ENCODE measurements at regions not wholly inside any gene's neighbourhood (a gene's known extent, or its start where the extent isn't known, plus 50 kb on each side); places are given as distances from the start of the nearest gene placed in this dataset.

DNA sequence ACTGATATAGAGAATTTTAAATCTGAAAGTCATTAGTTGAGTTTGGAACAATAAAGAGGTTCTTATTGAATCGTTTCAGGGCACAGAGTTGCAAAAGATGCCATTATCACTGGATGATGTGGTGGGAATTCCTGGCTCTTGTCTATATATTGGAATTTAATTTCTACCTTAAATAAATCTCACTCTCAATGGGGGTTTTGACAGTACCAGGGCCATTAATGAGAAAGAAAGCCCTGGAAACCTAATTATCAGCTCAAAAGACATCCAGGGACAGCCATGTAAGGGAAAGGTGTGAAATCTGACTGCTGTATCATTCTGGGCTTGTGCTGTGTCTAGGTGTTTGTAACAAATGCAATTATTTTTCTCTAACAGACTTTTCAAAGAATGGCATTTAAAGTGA is 285.7 kb downstream of the TBL1XR1 start:
- Histone ChIP-seq H3K4me3 (ENCODE audit: low read depth, low read length) (no peak overlapping the region), H3K36me3 (ENCODE audit: control insufficient read depth, insufficient read depth, low read length) (no peaks in the 10 kb centered on the region), H3K27me3 (ENCODE audit: control insufficient read depth, insufficient read depth, low read length) (no peaks in the 10 kb centered on the region)
- TF ChIP-seq, protein P1, sequence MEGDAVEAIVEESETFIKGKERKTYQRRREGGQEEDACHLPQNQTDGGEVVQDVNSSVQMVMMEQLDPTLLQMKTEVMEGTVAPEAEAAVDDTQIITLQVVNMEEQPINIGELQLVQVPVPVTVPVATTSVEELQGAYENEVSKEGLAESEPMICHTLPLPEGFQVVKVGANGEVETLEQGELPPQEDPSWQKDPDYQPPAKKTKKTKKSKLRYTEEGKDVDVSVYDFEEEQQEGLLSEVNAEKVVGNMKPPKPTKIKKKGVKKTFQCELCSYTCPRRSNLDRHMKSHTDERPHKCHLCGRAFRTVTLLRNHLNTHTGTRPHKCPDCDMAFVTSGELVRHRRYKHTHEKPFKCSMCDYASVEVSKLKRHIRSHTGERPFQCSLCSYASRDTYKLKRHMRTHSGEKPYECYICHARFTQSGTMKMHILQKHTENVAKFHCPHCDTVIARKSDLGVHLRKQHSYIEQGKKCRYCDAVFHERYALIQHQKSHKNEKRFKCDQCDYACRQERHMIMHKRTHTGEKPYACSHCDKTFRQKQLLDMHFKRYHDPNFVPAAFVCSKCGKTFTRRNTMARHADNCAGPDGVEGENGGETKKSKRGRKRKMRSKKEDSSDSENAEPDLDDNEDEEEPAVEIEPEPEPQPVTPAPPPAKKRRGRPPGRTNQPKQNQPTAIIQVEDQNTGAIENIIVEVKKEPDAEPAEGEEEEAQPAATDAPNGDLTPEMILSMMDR (IDR thresholded peaks at IDR 0.05; ENCODE audit: insufficient read depth, low read length, severe bottlenecking): no peak
- no peak for DNase-seq (ENCODE audit: low read depth)
- no peak for FAIRE-seq

DNA sequence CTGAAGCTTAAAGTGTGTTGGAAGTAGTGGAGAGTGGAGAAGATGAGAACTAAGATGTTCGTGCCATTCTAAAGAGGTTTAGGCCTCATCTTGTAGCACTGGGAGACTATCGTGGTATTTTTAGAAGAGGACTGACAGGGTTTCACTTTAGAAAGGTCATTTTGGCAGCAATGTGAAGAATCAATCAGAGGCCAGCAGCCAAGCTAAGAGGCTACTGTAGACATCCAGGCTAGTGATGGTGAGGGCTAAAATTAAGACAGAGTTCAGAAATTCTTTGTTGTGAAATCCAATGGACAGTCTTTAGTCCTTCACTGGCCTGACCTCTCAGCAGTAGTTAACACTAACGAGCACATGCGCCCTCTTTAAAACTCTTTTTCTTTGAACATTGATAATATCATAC is 288.2 kb downstream of the TBL1XR1 start:
- FAIRE-seq: no peak
- Histone ChIP-seq H3K27me3 (ENCODE audit: control insufficient read depth, insufficient read depth, low read length) (no peaks in the 10 kb centered on the region), H3K36me3 (ENCODE audit: control insufficient read depth, insufficient read depth, low read length) (no peaks in the 10 kb centered on the region), H3K4me3 (ENCODE audit: low read depth, low read length) (no peak overlapping the region)
- TF ChIP-seq, protein P1 (IDR thresholded peaks at IDR 0.05; ENCODE audit: insufficient read depth, low read length, severe bottlenecking): no peak
- no peak for DNase-seq (ENCODE audit: low read depth)

DNA sequence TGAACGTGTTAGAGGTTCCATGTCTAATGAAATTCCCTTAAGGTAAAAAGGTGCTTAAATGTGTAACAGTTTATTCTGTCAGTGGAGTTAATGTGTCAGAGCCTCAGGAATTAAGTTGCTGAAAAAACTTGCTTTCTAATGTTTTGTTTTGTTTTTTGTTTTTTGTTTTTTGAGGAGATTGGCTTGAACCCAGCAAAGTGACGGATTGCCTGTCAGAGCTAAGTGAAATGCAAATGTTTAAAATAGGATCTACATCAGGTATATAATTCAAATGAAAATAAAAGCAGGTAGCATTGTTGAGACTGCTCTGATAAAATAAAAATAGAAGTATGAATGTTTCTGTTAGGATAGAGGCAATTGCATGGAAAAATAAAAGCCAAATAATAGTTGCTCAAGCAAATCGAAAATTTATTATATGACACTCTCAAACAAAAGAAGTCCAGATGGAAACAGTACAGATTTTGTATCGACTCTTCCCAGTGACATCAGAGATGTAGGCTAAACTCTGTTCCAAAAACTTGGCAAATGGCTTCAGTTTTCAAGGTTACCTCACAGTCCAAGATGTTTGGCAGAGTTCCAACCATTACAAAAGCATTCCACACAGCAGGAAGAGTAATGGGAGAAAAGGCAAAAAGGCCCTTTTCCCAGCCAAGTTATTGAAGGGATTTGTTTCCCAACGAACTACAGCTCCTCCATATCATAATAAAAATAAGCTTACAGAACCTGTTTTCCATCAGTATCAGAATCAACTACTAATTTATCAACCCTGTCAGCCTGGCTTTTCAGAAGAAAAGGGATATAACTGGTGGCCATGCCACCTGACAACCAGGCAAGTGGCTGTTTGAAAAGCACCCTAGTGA is 291.0 kb downstream of the TBL1XR1 start:
- FAIRE-seq (no peak), DNase-seq (ENCODE audit: low read depth) (peak; percentile 48)
- Histone ChIP-seq H3K36me3 (ENCODE audit: control insufficient read depth, insufficient read depth, low read length) (no peaks in the 10 kb centered on the region), H3K27me3 (ENCODE audit: control insufficient read depth, insufficient read depth, low read length) (no peaks in the 10 kb centered on the region), H3K4me3 (ENCODE audit: low read depth, low read length) (no peak overlapping the region)
- TF ChIP-seq, protein P1 (IDR thresholded peaks at IDR 0.05; ENCODE audit: insufficient read depth, low read length, severe bottlenecking): no peak

DNA sequence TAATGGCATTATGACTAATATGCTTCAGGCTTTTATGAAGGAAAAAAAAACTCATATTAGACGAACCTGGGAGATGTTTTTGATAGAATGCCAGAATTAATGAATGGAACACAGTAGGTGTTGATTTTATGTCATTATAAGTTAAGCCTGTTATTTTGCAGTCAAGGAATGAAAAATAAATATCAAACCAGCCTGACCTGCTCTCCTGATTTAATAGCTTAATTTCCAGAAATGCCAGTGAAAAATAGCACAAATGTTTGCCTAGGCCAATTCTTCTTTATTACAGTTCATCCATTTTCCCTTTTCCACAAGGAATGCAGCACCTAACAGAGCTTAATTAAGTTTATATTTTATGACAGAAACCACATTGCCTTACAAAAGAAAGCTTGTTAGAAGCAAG is 292.0 kb downstream of the TBL1XR1 start:
- Histone ChIP-seq H3K36me3 (ENCODE audit: control insufficient read depth, insufficient read depth, low read length) (no peaks in the 10 kb centered on the region), H3K27me3 (ENCODE audit: control insufficient read depth, insufficient read depth, low read length) (no peaks in the 10 kb centered on the region), H3K4me3 (ENCODE audit: low read depth, low read length) (no peak overlapping the region)
- FAIRE-seq (no peak), DNase-seq (ENCODE audit: low read depth) (no peak)
- TF ChIP-seq, protein P1 (IDR thresholded peaks at IDR 0.05; ENCODE audit: insufficient read depth, low read length, severe bottlenecking): no peak

DNA sequence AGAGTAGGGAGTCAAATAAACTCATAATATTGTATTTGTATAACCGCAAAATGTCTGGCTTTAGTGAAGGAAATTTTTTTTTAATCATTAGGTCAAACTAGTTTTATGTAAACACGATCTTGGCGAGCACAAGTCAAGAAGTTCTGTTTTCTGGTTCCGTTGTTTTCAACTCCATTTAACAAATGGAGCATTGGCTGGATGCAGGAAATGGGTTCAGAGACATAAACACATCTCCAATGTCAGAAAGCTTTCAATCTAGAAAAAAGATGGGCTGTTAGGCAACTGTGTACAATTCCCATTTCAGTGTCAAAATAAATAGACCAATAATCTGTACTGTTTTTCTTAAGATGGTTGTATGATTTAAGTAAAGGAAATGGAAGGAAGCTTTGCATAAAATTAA is 292.8 kb downstream of the TBL1XR1 start:
- FAIRE-seq (no peak), DNase-seq (ENCODE audit: low read depth) (no peak)
- no peaks in the 10 kb centered on the region for H3K27me3 ChIP-seq (ENCODE audit: control insufficient read depth, insufficient read depth, low read length)
- TF ChIP-seq, protein P1 (IDR thresholded peaks at IDR 0.05; ENCODE audit: insufficient read depth, low read length, severe bottlenecking): no peak
- H3K4me3 ChIP-seq (ENCODE audit: low read depth, low read length): no peak overlapping the region
- H3K36me3 ChIP-seq (ENCODE audit: control insufficient read depth, insufficient read depth, low read length): no peaks in the 10 kb centered on the region

DNA sequence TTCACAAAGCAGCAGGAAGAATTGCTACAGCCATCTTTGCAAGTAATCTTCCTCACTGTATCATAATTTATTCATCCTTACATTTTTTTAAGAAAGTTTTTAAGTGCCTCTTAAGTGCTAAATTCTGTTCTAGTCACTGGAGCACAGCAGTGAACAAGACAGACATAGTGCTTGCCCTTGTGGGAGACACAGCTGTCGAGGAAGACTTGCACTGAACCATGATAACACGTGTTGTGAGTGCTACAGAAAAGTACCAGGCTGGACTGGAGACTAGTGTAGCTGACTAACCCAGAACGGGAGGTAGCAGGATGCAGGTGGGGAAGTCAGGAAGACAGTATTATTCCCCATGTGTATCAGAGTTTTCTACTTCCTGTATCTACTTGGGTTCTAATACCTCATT is 300.6 kb downstream of the TBL1XR1 start:
- FAIRE-seq (no peak), DNase-seq (ENCODE audit: low read depth) (no peak)
- no peak overlapping the region for H3K4me3 ChIP-seq (ENCODE audit: low read depth, low read length)
- TF ChIP-seq, protein P1 (IDR thresholded peaks at IDR 0.05; ENCODE audit: insufficient read depth, low read length, severe bottlenecking): no peak
- no peaks in the 10 kb centered on the region for H3K36me3 ChIP-seq (ENCODE audit: control insufficient read depth, insufficient read depth, low read length)
- H3K27me3 ChIP-seq (ENCODE audit: control insufficient read depth, insufficient read depth, low read length): no peaks in the 10 kb centered on the region

Data from bronchial epithelial cell (primary cell).